ENCODE measurements at regions not wholly inside any gene's neighbourhood (a gene's known extent, or its start where the extent isn't known, plus 50 kb on each side); places are given as distances from the start of the nearest gene placed in this dataset.

DNA sequence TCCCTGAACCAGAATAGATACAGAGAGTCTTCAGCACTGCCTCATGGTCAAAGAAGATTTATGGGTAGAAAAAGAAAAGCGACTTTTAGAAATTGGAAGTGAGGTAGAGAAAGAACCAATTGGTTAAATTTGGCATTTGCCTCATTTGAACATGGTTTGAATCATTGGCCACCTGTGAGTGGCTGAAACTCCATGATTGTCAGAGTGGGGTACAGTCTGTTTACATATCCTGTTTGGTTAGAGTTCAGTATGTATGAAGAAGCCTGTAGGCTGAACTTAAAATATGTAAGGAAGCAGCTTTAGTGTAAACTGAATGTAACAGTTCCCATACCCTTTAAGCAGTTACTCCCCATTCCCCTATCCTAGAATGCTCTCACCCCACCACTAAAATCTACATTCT, 76.0 kb upstream of the CTSO start:
- H3K27me3 ChIP-seq: no peaks in the 10 kb centered on the region
- TF ChIP-seq, protein P1, sequence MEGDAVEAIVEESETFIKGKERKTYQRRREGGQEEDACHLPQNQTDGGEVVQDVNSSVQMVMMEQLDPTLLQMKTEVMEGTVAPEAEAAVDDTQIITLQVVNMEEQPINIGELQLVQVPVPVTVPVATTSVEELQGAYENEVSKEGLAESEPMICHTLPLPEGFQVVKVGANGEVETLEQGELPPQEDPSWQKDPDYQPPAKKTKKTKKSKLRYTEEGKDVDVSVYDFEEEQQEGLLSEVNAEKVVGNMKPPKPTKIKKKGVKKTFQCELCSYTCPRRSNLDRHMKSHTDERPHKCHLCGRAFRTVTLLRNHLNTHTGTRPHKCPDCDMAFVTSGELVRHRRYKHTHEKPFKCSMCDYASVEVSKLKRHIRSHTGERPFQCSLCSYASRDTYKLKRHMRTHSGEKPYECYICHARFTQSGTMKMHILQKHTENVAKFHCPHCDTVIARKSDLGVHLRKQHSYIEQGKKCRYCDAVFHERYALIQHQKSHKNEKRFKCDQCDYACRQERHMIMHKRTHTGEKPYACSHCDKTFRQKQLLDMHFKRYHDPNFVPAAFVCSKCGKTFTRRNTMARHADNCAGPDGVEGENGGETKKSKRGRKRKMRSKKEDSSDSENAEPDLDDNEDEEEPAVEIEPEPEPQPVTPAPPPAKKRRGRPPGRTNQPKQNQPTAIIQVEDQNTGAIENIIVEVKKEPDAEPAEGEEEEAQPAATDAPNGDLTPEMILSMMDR (IDR thresholded peaks at IDR 0.05): no peak
- intact Hi-C loops (cut with DNase I): no loop called here
- H3K4me1 ChIP-seq: no peaks in the 10 kb centered on the region
- no peak overlapping the region for H3K27ac ChIP-seq
- H3K9ac ChIP-seq (ENCODE audit: low read depth in 2 of 2, low read length in 2 of 2): no peak overlapping the region
- H3K9me3 ChIP-seq: no peaks in the 10 kb centered on the region
- H3K4me3 ChIP-seq: no peak overlapping the region
- no peaks in the 10 kb centered on the region for H3K36me3 ChIP-seq
- DNase-seq: no peak

DNA sequence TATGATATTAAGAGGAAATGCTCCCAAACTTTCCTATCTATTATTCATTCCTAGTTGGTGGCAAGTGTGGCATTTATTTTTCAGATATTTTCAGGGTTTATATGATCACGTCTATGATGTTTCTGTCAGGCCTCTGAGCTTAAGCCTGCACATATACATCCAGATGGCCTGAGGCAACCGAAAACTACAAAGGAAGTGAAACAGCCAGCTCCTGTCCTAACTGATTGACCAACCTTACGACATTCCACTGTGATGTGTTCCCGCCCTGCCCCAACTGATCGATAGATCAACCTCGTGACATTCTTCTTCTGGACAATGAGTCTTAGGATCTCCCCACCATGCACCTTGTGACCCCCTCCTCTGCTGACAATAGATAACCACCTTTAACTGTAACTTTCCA, 67.6 kb upstream of the CTSO start:
- DNase-seq: no peak
- H3K27ac ChIP-seq: no peak overlapping the region
- H3K4me1 ChIP-seq: no peaks in the 10 kb centered on the region
- TF ChIP-seq, protein P1 (IDR thresholded peaks at IDR 0.05): no peak
- intact Hi-C loops (cut with DNase I): no loop called here
- no peaks in the 10 kb centered on the region for H3K36me3 ChIP-seq
- no peak overlapping the region for H3K4me3 ChIP-seq
- H3K9ac ChIP-seq (ENCODE audit: low read depth in 2 of 2, low read length in 2 of 2): no peak overlapping the region
- H3K9me3 ChIP-seq: no peaks in the 10 kb centered on the region
- H3K27me3 ChIP-seq: no peaks in the 10 kb centered on the region

DNA sequence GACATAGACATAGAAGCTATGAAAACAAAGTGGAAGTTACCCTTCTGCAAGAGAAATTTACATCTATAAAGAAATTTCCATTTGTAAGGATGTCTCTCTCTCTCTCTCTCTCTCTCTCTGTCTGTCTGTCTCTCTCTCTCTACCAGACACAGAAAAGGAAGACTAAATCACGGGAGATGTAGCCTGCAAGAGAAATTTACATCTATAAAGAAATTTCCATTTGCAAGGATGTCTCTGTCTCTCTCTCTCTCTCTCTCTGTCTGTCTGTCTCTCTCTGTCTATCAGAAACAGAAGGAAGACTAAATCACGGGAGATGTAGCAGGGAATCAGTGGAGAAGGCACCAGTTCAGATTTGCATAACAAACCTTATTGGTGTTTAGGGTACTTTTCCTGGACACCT, 65.6 kb upstream of the CTSO start:
- H3K27me3 ChIP-seq: no peaks in the 10 kb centered on the region
- H3K4me1 ChIP-seq: no peaks in the 10 kb centered on the region
- no peak overlapping the region for H3K27ac ChIP-seq
- H3K36me3 ChIP-seq: no peaks in the 10 kb centered on the region
- H3K9ac ChIP-seq (ENCODE audit: low read depth in 2 of 2, low read length in 2 of 2): no peak overlapping the region
- no peaks in the 10 kb centered on the region for H3K9me3 ChIP-seq
- TF ChIP-seq, protein P1 (IDR thresholded peaks at IDR 0.05): no peak
- intact Hi-C loops (cut with DNase I): no loop called here
- no peak overlapping the region for H3K4me3 ChIP-seq
- no peak for DNase-seq

DNA sequence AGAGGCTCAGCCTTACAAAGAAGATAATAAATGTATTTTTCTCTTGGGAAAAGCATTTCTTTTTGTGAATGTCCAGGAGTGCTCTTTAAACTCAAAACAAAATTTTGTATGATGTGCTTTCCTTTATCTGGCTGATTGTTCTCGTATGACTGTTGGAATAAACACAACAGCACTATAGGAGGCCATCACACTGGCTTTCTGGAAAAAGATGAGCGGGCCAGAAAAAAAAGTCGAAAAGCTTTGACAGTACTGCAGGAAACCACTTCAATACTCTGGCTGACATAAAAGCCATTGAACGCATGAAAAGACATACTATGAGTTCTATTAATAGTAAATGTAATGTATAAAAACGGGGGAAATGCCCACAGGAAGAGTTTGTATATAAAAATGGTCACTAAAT, 64.7 kb upstream of the CTSO start:
- TF ChIP-seq, protein P1 (IDR thresholded peaks at IDR 0.05): no peak
- H3K36me3 ChIP-seq: no peaks in the 10 kb centered on the region
- no peak overlapping the region for H3K27ac ChIP-seq
- DNase-seq: no peak
- no peaks in the 10 kb centered on the region for H3K9me3 ChIP-seq
- H3K4me3 ChIP-seq: no peak overlapping the region
- no peaks in the 10 kb centered on the region for H3K27me3 ChIP-seq
- intact Hi-C loops (cut with DNase I): no loop called here
- H3K4me1 ChIP-seq: no peaks in the 10 kb centered on the region
- no peak overlapping the region for H3K9ac ChIP-seq (ENCODE audit: low read depth in 2 of 2, low read length in 2 of 2)

DNA sequence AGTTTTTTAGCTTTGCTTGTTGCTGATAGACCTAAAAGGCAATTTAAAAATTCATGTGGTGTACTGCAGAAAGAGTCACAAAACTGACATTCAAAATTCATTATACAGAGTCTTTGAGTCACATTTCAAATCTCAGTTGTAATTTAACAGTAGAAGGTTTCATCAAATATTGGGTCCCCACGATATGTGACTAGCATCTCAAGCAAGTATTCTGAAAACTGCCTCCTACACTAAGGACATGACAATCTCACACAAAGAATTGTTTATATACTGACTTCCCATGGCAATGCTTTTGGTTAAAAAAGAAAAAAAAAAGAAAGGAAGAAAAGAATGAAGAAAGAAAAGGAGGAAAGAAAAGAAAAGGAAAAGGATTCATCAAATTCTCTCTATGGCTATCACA, 62.1 kb upstream of the CTSO start:
- H3K27me3 ChIP-seq: no peaks in the 10 kb centered on the region
- no peaks in the 10 kb centered on the region for H3K4me1 ChIP-seq
- H3K4me3 ChIP-seq: no peak overlapping the region
- TF ChIP-seq, protein P1 (IDR thresholded peaks at IDR 0.05): no peak
- H3K27ac ChIP-seq: no peak overlapping the region
- H3K36me3 ChIP-seq: no peaks in the 10 kb centered on the region
- intact Hi-C loops (cut with DNase I): no loop called here
- no peak for DNase-seq
- H3K9me3 ChIP-seq: no peaks in the 10 kb centered on the region
- H3K9ac ChIP-seq (ENCODE audit: low read depth in 2 of 2, low read length in 2 of 2): no peak overlapping the region

DNA sequence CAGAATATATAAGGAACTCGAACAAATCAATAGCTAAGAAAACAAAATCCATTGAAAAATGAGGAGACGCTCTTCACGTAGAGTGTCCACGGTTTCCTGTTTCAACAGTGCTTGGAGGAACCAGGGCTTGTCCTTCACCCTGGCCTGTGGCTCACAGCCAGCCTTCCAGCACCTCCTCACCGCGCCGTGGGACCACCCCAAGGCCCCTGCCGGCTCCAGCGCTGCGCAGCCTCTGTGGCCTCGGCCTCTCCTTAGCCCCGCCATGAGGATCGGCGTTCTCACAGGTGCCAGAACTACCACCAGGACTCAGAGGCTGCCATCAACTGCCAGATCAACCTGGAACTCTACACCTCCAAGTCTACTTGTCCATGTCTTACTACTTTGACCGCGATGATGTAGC, 52.5 kb upstream of the CTSO start:
- TF ChIP-seq, protein P1 (IDR thresholded peaks at IDR 0.05): no peak
- Histone ChIP-seq H3K27me3 (no peaks in the 10 kb centered on the region), H3K9ac (ENCODE audit: low read depth in 2 of 2, low read length in 2 of 2) (no peak overlapping the region), H3K36me3 (no peaks in the 10 kb centered on the region), H3K27ac (no peak overlapping the region), H3K4me1 (no peaks in the 10 kb centered on the region), H3K9me3 (no peaks in the 10 kb centered on the region), H3K4me3 (no peak overlapping the region)
- intact Hi-C loops (cut with DNase I): no loop called here
- DNase-seq: no peak
